DOHH2 (cell line): ENCODE measurements at regions not wholly inside any gene's neighbourhood (a gene's known extent, or its start where the extent isn't known, plus 50 kb on each side); places are given as distances from the start of the nearest gene placed in this dataset.

Source experiments
- H3F3A ChIP-seq: fragments of 200-600 bp; sonication (generic), shearing (Covaris generic); 2 replicates; pipeline ENCODE4 v1.6.0; 2016; ENCODE audit warnings: antibody characterized with exemption, mild to moderate bottlenecking; ENCODE audit not compliant: control insufficient read depth, insufficient read depth
- H3K27ac ChIP-seq: fragments of 200-600 bp; sonication (generic); 2 replicates; pipeline ENCODE4 v1.5.1; 2014; ENCODE audit warnings: low read depth, mild to moderate bottlenecking, low read length, moderate library complexity
- H3K27me3 ChIP-seq: fragments of 200-600 bp; sonication (generic); 2 replicates; pipeline ENCODE4 v1.6.1; 2014; ENCODE audit warnings: mild to moderate bottlenecking, low read length, mixed read lengths; ENCODE audit not compliant: control insufficient read depth
- H3K36me3 ChIP-seq: fragments of 200-600 bp; sonication (generic); 2 replicates; pipeline ENCODE4 v1.6.1; 2014; ENCODE audit warnings: mild to moderate bottlenecking, low read length, moderate library complexity, mixed read lengths; ENCODE audit not compliant: control insufficient read depth
- H3K4me1 ChIP-seq: fragments of 200-600 bp; sonication (generic); 2 replicates; pipeline ENCODE4 v1.6.1; 2014; ENCODE audit warnings: mild to moderate bottlenecking, low read length, mixed read lengths; ENCODE audit not compliant: control insufficient read depth
- H3K4me2 ChIP-seq: fragments of 200-600 bp; sonication (generic); 2 replicates; pipeline ENCODE4 v1.6.0; 2014; ENCODE audit warnings: mild to moderate bottlenecking, low read length, moderate library complexity
- H3K4me3 ChIP-seq: fragments of 200-600 bp; sonication (generic); 2 replicates; pipeline ENCODE4 v1.5.1; 2014; ENCODE audit warnings: mild to moderate bottlenecking, low read length, mixed read lengths
- H3K79me2 ChIP-seq: fragments of 200-600 bp; sonication (generic); 2 replicates; pipeline ENCODE4 v1.6.1; 2014; ENCODE audit warnings: mild to moderate bottlenecking, low read length, mixed read lengths; ENCODE audit not compliant: control insufficient read depth
- H3K9me2 ChIP-seq: fragments of 200-600 bp; sonication (generic); replicated peaks from 2 replicates; pipeline ENCODE4 v1.6.1; 2014; ENCODE audit warnings: mild to moderate bottlenecking, low read length, mixed read lengths; ENCODE audit not compliant: control insufficient read depth
- H3K9me3 ChIP-seq: fragments of 200-600 bp; sonication (generic); 2 replicates; pipeline ENCODE4 v1.6.1; 2014; ENCODE audit warnings: antibody characterized with exemption, low read length, mixed read lengths; ENCODE audit not compliant: control insufficient read depth, insufficient read depth
- H4K20me1 ChIP-seq: fragments of 200-600 bp; sonication (generic); 2 replicates; pipeline ENCODE4 v1.6.0; 2014; ENCODE audit warnings: low read depth, mild to moderate bottlenecking, antibody characterized with exemption, low read length, moderate library complexity; ENCODE audit not compliant: control insufficient read depth, insufficient read depth
- EZH2phosphoT487 ChIP-seq: fragments of 200-600 bp; sonication (generic); IDR thresholded peaks from 2 replicates; pipeline ENCODE4 v1.6.1; 2017; ENCODE audit warnings: borderline replicate concordance, mild to moderate bottlenecking, antibody characterized with exemption, low read length, moderate library complexity, mixed read lengths
- TF ChIP-seq, protein P1 (sequence below): fragments of 200-600 bp; sonication (generic); IDR thresholded peaks from one replicate; pipeline ENCODE4 v1.5.1; 2014; ENCODE audit warnings: antibody characterized with exemption, mild to moderate bottlenecking, low read depth, low read length; ENCODE audit not compliant: poor library complexity, severe bottlenecking

DNA sequence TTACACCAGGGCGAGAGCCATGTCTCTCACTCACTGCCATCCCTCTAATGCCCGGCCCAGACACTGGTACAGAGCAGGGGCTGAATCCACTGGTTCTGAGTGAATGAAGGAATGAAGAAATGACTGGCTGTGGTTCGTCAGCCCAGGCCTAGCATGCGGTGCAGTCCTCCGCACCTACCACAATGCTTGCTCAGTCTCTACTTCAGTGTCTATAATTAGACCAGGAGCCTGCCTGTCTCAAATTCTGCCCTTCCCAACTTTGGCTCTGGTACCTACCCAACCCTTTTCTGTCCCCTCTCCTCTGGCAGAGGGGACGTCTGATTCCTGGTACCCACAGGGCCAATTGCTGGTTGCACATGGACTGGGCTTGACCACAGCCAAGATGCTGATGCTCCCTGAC, 118.2 kb upstream of the GRIK3 start:
- Histone ChIP-seq H3K36me3 (no peaks in the 10 kb centered on the region), H4K20me1 (no peaks in the 10 kb centered on the region), H3K27me3 (no peaks in the 10 kb centered on the region; the same call in 1 of the 2 replicates), H3K4me3 (no peak overlapping the region), H3K9me3 (no peaks in the 10 kb centered on the region), H3K9me2 (no peaks in the 10 kb centered on the region), H3K79me2 (no peaks in the 10 kb centered on the region), H3K4me2 (no peak overlapping the region), H3K27ac (no peak overlapping the region), H3F3A (no peaks in the 10 kb centered on the region), H3K4me1 (no peaks in the 10 kb centered on the region)
- TF ChIP-seq, protein P1, sequence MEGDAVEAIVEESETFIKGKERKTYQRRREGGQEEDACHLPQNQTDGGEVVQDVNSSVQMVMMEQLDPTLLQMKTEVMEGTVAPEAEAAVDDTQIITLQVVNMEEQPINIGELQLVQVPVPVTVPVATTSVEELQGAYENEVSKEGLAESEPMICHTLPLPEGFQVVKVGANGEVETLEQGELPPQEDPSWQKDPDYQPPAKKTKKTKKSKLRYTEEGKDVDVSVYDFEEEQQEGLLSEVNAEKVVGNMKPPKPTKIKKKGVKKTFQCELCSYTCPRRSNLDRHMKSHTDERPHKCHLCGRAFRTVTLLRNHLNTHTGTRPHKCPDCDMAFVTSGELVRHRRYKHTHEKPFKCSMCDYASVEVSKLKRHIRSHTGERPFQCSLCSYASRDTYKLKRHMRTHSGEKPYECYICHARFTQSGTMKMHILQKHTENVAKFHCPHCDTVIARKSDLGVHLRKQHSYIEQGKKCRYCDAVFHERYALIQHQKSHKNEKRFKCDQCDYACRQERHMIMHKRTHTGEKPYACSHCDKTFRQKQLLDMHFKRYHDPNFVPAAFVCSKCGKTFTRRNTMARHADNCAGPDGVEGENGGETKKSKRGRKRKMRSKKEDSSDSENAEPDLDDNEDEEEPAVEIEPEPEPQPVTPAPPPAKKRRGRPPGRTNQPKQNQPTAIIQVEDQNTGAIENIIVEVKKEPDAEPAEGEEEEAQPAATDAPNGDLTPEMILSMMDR = no peak
- TF ChIP-seq EZH2phosphoT487 = no peak

- Histone ChIP-seq H3F3A (no peaks in the 10 kb centered on the region), H3K4me1 (no peaks in the 10 kb centered on the region), H3K79me2 (no peaks in the 10 kb centered on the region), H3K4me2 (no peak overlapping the region), H3K4me3 (no peak overlapping the region), H3K27me3 (no peaks in the 10 kb centered on the region; the same call in 1 of the 2 replicates), H3K9me3 (no peaks in the 10 kb centered on the region), H3K27ac (no peak overlapping the region), H3K36me3 (no peaks in the 10 kb centered on the region), H3K9me2 (no peaks in the 10 kb centered on the region), H4K20me1 (no peaks in the 10 kb centered on the region)
- TF ChIP-seq EZH2phosphoT487 = no peak
- TF ChIP-seq, protein P1 = no peak
These were observed 119.1 kb upstream of the GRIK3 start for GRCh38 chr1:37153116-37154100.

DNA sequence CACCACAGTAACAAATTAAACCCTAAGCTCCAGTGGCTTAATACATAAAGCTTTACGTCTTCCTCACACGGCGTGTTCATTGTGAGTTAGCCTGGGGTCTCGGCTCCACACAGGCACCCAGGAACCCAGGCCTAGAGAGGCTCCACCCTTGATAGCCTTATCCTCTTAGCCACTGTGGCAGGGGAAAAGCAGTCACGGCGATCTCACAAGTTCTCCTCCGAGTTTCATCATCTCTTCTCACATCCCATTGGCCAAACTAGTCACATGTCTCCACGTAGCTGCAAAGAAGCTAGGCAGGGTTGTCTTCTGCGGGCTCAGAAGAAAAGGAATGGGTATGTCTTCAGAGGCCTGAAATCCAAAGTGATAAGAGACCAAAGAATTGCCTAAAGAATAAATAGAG, 122.3 kb upstream of the GRIK3 start:
- Histone ChIP-seq H3K9me2 (no peaks in the 10 kb centered on the region), H3K79me2 (no peaks in the 10 kb centered on the region), H3K27me3 (no peaks in the 10 kb centered on the region; the same call in 1 of the 2 replicates), H3K27ac (no peak overlapping the region), H3K4me3 (no peak overlapping the region), H3K4me1 (no peaks in the 10 kb centered on the region), H3F3A (no peaks in the 10 kb centered on the region), H3K4me2 (no peak overlapping the region), H3K36me3 (no peaks in the 10 kb centered on the region), H4K20me1 (no peaks in the 10 kb centered on the region), H3K9me3 (no peaks in the 10 kb centered on the region)
- no peak for TF ChIP-seq EZH2phosphoT487
- TF ChIP-seq, protein P1 = no peak
